Activated T-cell treated with anti-CD3 and anti-CD28 coated beads, Interleukin-2, amount 50 U/mL, for 24 hours (primary cell): ENCODE measurements at regions not wholly inside any gene's neighbourhood (a gene's known extent, or its start where the extent isn't known, plus 50 kb on each side); places are given as distances from the start of the nearest gene placed in this dataset.

ENCODE experiments used
- DNase-seq: peaks from one replicate; pipeline ENCODE4 v3.0.0-alpha.2; 2020
- H3K27ac Mint-ChIP-seq: 2 replicates; pipeline ENCODE4 v1.8.0; 2020; ENCODE audit warnings: mild to moderate bottlenecking, mixed read lengths
- H3K27me3 Mint-ChIP-seq: 2 replicates; pipeline ENCODE4 v1.8.0; 2020; ENCODE audit warnings: mixed read lengths
- H3K36me3 Mint-ChIP-seq: 2 replicates; pipeline ENCODE4 v1.8.0; 2020; ENCODE audit warnings: low read depth, mixed read lengths
- H3K4me1 Mint-ChIP-seq: 2 replicates; pipeline ENCODE4 v1.8.0; 2020; ENCODE audit warnings: low read depth, mixed read lengths
- H3K4me3 Mint-ChIP-seq: 2 replicates; pipeline ENCODE4 v1.8.0; 2020; ENCODE audit warnings: mild to moderate bottlenecking, moderate library complexity, mixed read lengths
- H3K9me3 Mint-ChIP-seq: 2 replicates; pipeline ENCODE4 v1.8.0; 2020; ENCODE audit warnings: mixed read lengths

- no peaks in the 10 kb centered on the region for H3K27me3 Mint-ChIP-seq
- H3K4me3 Mint-ChIP-seq, result no peak overlapping the region
- peaks cover 8% of the 10 kb centered on the region for H3K9me3 Mint-ChIP-seq
- DNase-seq, result no peak
- H3K27ac Mint-ChIP-seq, result no peak overlapping the region
- peaks cover 2% of the 10 kb centered on the region for H3K36me3 Mint-ChIP-seq
- H3K4me1 Mint-ChIP-seq, result peaks cover 25% of the 10 kb centered on the region
These were observed 406.8 kb upstream of the CBLB start for GRCh38 chr3:106275592-106275991.

GRCh38 chr3:106276151-106276550, 407.3 kb upstream of the CBLB start:
- H3K27ac Mint-ChIP-seq, result no peak overlapping the region
- peaks cover 25% of the 10 kb centered on the region for H3K4me1 Mint-ChIP-seq
- H3K36me3 Mint-ChIP-seq, result peaks cover 2% of the 10 kb centered on the region
- DNase-seq, result no peak
- peaks cover 8% of the 10 kb centered on the region for H3K9me3 Mint-ChIP-seq
- no peak overlapping the region for H3K4me3 Mint-ChIP-seq
- no peaks in the 10 kb centered on the region for H3K27me3 Mint-ChIP-seq

GRCh38 chr3:106276755-106277612, 408.2 kb upstream of the CBLB start:
- Mint-ChIP-seq H3K9me3 (peaks cover 8% of the 10 kb centered on the region), H3K4me3 (no peak overlapping the region), H3K27me3 (no peaks in the 10 kb centered on the region), H3K27ac (no peak overlapping the region), H3K36me3 (peaks cover 2% of the 10 kb centered on the region), H3K4me1 (peaks cover 25% of the 10 kb centered on the region)
- no peak for DNase-seq

- no peak overlapping the region for H3K4me3 Mint-ChIP-seq
- peaks cover 2% of the 10 kb centered on the region for H3K36me3 Mint-ChIP-seq
- no peak overlapping the region for H3K27ac Mint-ChIP-seq
- DNase-seq, result no peak
- peaks cover 25% of the 10 kb centered on the region for H3K4me1 Mint-ChIP-seq
- H3K9me3 Mint-ChIP-seq, result peaks cover 8% of the 10 kb centered on the region
- H3K27me3 Mint-ChIP-seq, result no peaks in the 10 kb centered on the region
These were observed 408.9 kb upstream of the CBLB start for GRCh38 chr3:106277731-106278130.

GRCh38 chr3:106281221-106281620, 412.4 kb upstream of the CBLB start:
- no peak overlapping the region for H3K4me3 Mint-ChIP-seq
- no peaks in the 10 kb centered on the region for H3K27me3 Mint-ChIP-seq
- peaks cover 7% of the 10 kb centered on the region for H3K9me3 Mint-ChIP-seq
- peaks cover 2% of the 10 kb centered on the region for H3K36me3 Mint-ChIP-seq
- H3K27ac Mint-ChIP-seq, result no peak overlapping the region
- no peak for DNase-seq
- H3K4me1 Mint-ChIP-seq, result peaks cover 15% of the 10 kb centered on the region

GRCh38 chr3:106282943-106283342, 414.1 kb upstream of the CBLB start:
- DNase-seq, result no peak

GRCh38 chr3:106288781-106289180, 420.0 kb upstream of the CBLB start:
- Mint-ChIP-seq H3K27me3 (no peaks in the 10 kb centered on the region), H3K36me3 (no peaks in the 10 kb centered on the region), H3K4me1 (peaks cover 14% of the 10 kb centered on the region), H3K27ac (no peak overlapping the region), H3K9me3 (peaks cover 7% of the 10 kb centered on the region), H3K4me3 (no peak overlapping the region)
- no peak for DNase-seq

More at GRCh38 chr3:106282943-106283342, 414.1 kb upstream of the CBLB start:
- no peak overlapping the region for H3K27ac Mint-ChIP-seq
- no peaks in the 10 kb centered on the region for H3K27me3 Mint-ChIP-seq
- H3K36me3 Mint-ChIP-seq, result no peaks in the 10 kb centered on the region
- no peak overlapping the region for H3K4me3 Mint-ChIP-seq
- peaks cover under 1% of the 10 kb centered on the region for H3K4me1 Mint-ChIP-seq
- peaks cover 7% of the 10 kb centered on the region for H3K9me3 Mint-ChIP-seq

GRCh38 chr3:106290304-106290997, 421.6 kb upstream of the CBLB start:
- H3K27ac Mint-ChIP-seq, result no peak overlapping the region
- H3K27me3 Mint-ChIP-seq, result no peaks in the 10 kb centered on the region
- peaks cover 4% of the 10 kb centered on the region for H3K9me3 Mint-ChIP-seq
- no peaks in the 10 kb centered on the region for H3K36me3 Mint-ChIP-seq
- no peak for DNase-seq
- no peak overlapping the region for H3K4me3 Mint-ChIP-seq
- peaks cover 14% of the 10 kb centered on the region for H3K4me1 Mint-ChIP-seq

GRCh38 chr3:106293161-106293560, 424.3 kb upstream of the CBLB start:
- H3K9me3 Mint-ChIP-seq, result no peaks in the 10 kb centered on the region
- no peaks in the 10 kb centered on the region for H3K27me3 Mint-ChIP-seq
- DNase-seq, result no peak
- H3K27ac Mint-ChIP-seq, result no peak overlapping the region
- H3K36me3 Mint-ChIP-seq, result no peaks in the 10 kb centered on the region
- H3K4me3 Mint-ChIP-seq, result no peak overlapping the region
- peaks cover 27% of the 10 kb centered on the region for H3K4me1 Mint-ChIP-seq

GRCh38 chr3:106294121-106294520, 425.3 kb upstream of the CBLB start:
- H3K4me3 Mint-ChIP-seq, result no peak overlapping the region
- peaks cover 2% of the 10 kb centered on the region for H3K9me3 Mint-ChIP-seq
- peaks cover 2% of the 10 kb centered on the region for H3K36me3 Mint-ChIP-seq
- peaks cover 30% of the 10 kb centered on the region for H3K4me1 Mint-ChIP-seq
- no peaks in the 10 kb centered on the region for H3K27me3 Mint-ChIP-seq
- H3K27ac Mint-ChIP-seq, result no peak overlapping the region
- DNase-seq, result no peak

- H3K4me1 Mint-ChIP-seq, result peaks cover 34% of the 10 kb centered on the region
- no peak overlapping the region for H3K27ac Mint-ChIP-seq
- no peak for DNase-seq
- peaks cover 2% of the 10 kb centered on the region for H3K36me3 Mint-ChIP-seq
- no peaks in the 10 kb centered on the region for H3K27me3 Mint-ChIP-seq
- H3K9me3 Mint-ChIP-seq, result peaks cover 2% of the 10 kb centered on the region
- H3K4me3 Mint-ChIP-seq, result no peak overlapping the region
These were observed 427.2 kb upstream of the CBLB start for GRCh38 chr3:106296062-106296461.

GRCh38 chr3:106299300-106300098, 430.7 kb upstream of the CBLB start:
- no peak for DNase-seq
- Mint-ChIP-seq H3K27ac (peak overlapping the region; percentile 57), H3K4me1 (peaks cover 64% of the 10 kb centered on the region), H3K27me3 (no peaks in the 10 kb centered on the region), H3K4me3 (no peak overlapping the region), H3K36me3 (peaks cover 2% of the 10 kb centered on the region), H3K9me3 (peaks cover 2% of the 10 kb centered on the region)

GRCh38 chr3:106302451-106303221, 433.8 kb upstream of the CBLB start:
- DNase-seq, result no peak
- peaks cover 2% of the 10 kb centered on the region for H3K36me3 Mint-ChIP-seq
- no peak overlapping the region for H3K4me3 Mint-ChIP-seq
- peaks cover 2% of the 10 kb centered on the region for H3K9me3 Mint-ChIP-seq
- no peaks in the 10 kb centered on the region for H3K27me3 Mint-ChIP-seq
- H3K27ac Mint-ChIP-seq, result peak overlapping the region; percentile 81
- H3K4me1 Mint-ChIP-seq, result peaks cover 55% of the 10 kb centered on the region

- DNase-seq, result no peak
- no peaks in the 10 kb centered on the region for H3K36me3 Mint-ChIP-seq
- no peak overlapping the region for H3K27ac Mint-ChIP-seq
- H3K4me3 Mint-ChIP-seq, result no peak overlapping the region
- no peaks in the 10 kb centered on the region for H3K9me3 Mint-ChIP-seq
- no peaks in the 10 kb centered on the region for H3K27me3 Mint-ChIP-seq
- peaks cover 46% of the 10 kb centered on the region for H3K4me1 Mint-ChIP-seq
These were observed 435.0 kb upstream of the CBLB start for GRCh38 chr3:106303766-106304165.
